GM19043 (cell line): ENCODE measurements at regions not wholly inside any gene's neighbourhood (a gene's known extent, or its start where the extent isn't known, plus 50 kb on each side); places are given as distances from the start of the nearest gene placed in this dataset.
"Not testable (repeated sequence)": the region's sequence is repeated elsewhere in the genome, so short reads cannot be mapped to it uniquely, and the experiment has no call there.

Experiments used
- ATAC-seq: cut with Tn5 transposase; IDR thresholded peaks from one replicate; pipeline ENCODE4 v1.9.1; 2021; ENCODE audit warnings: low read depth; ENCODE audit not compliant: unreplicated experiment

GRCh38 chr5:52597625-52598024 is 190.1 kb upstream of the ITGA1 start:
- ATAC-seq, result no peak

DNA sequence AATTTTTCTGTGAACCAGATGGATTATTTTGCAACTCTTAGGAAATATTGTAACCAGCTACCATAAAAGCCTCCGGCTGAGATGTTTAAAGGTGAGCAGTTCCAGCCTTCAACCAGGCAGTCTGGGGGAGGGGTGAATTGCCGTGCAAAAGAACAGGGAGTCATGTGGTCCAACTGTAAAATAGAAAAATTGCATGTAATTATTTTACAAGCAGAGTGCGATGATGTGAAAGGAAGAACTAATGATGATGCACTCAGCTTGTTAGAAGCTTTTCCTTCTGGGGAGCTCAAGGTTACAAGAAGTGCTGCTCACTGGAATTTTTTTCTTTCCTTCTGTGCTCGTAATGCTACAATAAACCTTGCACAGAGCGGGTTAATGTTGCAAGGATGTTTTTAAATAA is 188.7 kb upstream of the ITGA1 start:
- no peak for ATAC-seq

DNA sequence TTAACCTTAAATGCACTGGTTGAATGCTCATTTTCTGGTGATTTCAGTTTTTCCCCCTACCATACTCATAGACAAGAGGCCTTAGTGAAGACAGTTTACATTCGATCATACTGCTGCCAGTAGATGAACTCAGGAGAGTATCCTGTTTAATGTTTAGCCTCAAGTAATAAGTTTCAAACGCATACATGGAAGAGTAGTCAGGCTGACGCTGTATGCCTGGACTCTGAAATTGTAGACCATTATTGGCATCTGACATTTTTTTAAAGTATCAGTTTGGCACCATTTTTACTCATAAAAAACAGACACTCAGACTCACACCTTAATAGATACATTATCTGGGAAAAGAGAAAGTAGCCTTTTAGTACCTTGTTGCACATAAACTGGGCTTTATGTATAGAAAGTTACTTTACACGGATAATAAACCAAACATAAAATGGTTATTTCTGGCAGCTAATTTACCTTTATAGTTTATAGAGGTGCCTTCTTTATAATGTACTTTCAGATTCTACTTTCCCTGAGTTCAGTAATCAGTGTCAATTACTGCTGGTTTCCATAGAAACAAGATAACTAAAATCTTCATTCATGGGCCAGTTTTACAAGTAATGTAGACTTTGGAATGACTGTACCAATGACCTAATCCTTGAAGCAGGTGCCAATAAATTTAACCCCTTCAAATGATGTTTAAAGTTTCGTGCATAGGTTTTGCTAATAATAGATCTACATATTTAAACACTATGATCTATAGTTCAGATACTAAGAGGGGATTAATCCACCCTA is 183.8 kb upstream of the ITGA1 start:
- ATAC-seq, result no peak

- ATAC-seq, result no peak
Observed at GRCh38 chr5:52605317-52606313, 182.1 kb upstream of the ITGA1 start.

GRCh38 chr5:52607227-52607824 is 180.4 kb upstream of the ITGA1 start:
- ATAC-seq, result no peak

GRCh38 chr5:52620315-52620714 is 167.4 kb upstream of the ITGA1 start:
- ATAC-seq, result no peak

DNA sequence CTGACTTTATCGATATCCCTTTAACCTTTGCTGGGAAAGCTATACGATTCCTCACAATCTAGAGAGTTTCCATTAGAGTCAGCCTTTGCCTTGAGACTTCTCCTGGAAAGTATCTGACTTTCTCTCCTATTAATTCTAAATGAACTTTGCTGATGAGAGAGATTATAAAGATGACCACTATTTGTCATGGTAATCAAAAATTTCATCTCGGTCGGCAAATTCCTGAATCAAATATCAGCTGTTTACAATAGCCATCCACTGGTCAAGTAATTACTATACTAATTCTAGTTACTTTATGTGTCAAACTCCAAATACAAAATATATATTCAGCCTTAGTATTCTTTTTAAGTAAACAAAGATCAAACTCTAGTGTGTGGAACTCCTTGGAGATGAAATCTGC is 164.4 kb upstream of the ITGA1 start:
- ATAC-seq, result no peak

GRCh38 chr5:52624291-52624690 is 163.4 kb upstream of the ITGA1 start:
- no peak for ATAC-seq

GRCh38 chr5:52626312-52626711 is 161.4 kb upstream of the ITGA1 start:
- no peak for ATAC-seq

- ATAC-seq, result no peak
Observed at GRCh38 chr5:52627740-52628139, 160.0 kb upstream of the ITGA1 start.

DNA sequence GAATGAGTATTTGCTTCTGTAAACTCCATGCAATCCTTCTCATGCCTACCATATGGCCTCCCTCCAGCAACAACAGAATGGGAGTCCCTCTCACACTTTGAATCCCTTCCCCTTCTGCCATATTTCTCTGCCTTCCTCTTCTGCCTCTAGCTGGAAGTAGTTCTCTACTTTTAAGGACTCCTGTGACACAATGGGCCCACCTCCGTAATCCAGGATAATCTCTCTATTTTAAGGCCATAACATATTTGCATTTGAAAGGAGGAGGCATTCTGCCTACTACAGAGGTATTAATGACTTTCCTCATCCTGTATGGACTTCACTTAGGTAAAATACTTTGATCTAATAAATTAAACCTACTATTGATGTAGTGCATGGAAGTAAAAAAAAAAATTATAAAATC is 155.4 kb upstream of the ITGA1 start:
- no peak for ATAC-seq

GRCh38 chr5:52634171-52634570 is 153.5 kb upstream of the ITGA1 start:
- not testable (repeated sequence) for ATAC-seq

DNA sequence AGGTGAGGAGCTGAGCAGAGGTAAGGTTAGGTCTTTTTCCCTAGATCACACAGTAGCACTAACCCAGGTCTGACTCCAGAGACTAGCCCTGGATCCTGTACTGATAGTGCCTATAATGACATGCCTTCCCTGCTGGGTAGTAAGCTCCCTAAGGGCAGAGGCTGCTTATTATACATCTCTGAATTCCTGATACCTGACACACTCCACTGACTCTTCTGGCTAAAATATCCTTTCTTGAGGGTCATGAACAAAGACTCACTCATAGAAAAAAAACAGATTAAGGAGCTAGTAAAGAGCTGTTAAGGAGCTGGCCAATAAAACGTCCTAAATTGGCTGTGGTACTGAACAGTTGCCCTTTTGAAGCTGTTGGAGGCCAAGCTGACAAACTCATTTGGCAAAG is 149.0 kb upstream of the ITGA1 start:
- ATAC-seq, result no peak

DNA sequence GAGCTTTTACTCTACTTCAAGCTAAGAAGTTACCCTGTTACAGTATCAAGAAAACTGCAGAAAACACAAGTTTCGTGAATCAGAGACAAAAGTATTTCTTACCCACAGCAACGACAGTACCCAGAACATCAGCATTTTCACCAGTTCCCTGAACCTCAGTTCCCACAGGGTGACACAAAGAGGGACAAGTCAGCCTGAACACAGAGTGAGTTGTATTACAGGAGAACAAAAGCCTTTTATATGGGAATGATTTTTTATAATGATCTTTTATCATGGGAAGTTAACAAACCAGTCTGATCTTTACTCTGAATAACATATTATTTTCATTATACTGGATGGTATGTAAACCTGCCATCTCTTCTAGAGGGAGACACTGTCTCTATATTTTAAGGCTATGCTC is 139.0 kb upstream of the ITGA1 start:
- no peak for ATAC-seq

DNA sequence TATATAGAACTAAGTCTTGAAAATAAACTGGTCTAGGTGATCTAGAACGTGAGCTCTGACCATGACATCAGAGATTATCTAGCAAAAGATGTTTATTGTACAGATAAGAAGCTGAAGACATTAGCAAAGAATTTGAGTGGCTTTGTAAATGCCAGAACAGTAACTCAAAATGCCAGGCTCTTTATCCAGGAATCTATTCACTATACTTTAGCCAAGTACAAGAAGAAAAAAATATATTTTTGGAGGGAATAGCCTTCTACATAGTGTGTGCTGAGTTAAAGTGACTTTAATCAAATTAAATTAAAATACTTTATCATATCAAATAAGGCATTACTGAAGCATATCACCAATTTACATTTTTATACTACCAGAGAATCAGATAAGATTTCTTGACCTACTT is 132.6 kb upstream of the ITGA1 start:
- no peak for ATAC-seq

DNA sequence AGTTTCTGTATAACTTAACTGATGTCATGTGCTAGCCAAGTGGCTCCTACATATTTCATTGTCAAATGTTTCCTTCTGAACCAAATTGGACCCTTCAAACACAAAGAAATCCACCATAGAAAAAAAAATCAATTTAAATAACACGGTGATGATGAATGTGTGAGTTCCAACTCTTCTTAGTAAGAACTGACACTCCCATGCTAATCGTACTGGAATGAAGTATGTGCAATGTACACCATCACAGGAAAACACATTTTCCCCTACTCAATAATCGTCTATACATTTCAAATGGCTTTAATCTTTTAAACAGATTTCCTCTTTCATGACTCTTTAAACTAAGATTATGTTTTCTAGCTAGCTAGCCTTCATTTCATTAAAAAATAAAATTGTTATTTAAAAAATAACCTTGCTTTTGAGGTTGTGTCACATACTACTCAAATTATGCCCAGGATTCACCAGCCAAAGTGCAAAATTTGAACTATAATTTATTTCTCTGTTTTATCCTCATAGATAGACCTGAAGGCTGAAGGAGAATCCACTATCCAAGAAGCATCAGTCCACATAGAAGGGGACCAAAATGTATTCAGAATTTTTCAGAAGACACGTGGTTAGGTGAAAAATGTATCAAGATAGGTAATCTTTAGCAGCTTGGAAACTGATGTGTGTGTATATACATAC is 131.0 kb upstream of the ITGA1 start:
- no peak for ATAC-seq

GRCh38 chr5:52657247-52657645 is 130.5 kb upstream of the ITGA1 start:
- no peak for ATAC-seq

- ATAC-seq, result no peak
Observed at GRCh38 chr5:52658246-52658645, 129.5 kb upstream of the ITGA1 start.

DNA sequence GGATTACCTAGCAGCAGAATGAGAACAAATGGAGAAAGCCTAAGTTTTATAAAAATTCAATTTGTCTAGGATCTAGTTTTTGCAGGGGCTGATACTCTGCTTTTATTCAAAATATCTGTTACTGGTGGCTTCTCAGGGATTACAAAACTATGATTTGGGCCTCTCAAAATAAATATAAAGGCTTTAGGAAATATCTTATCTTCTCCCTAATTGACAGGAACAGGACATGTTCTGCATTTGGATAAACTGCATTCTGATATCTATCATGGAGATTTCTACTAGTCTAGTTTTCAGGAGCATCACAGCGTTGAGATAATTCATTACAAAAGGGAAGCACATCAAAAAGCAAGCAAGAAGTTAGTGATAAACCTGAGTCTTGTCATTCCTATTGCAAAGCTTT is 127.1 kb upstream of the ITGA1 start:
- ATAC-seq, result no peak

- ATAC-seq, result no peak
Observed at GRCh38 chr5:52661903-52662595, 125.7 kb upstream of the ITGA1 start.
